ENCODE measurements at regions not wholly inside any gene's neighbourhood (a gene's known extent, or its start where the extent isn't known, plus 50 kb on each side); places are given as distances from the start of the nearest gene placed in this dataset.

DNA sequence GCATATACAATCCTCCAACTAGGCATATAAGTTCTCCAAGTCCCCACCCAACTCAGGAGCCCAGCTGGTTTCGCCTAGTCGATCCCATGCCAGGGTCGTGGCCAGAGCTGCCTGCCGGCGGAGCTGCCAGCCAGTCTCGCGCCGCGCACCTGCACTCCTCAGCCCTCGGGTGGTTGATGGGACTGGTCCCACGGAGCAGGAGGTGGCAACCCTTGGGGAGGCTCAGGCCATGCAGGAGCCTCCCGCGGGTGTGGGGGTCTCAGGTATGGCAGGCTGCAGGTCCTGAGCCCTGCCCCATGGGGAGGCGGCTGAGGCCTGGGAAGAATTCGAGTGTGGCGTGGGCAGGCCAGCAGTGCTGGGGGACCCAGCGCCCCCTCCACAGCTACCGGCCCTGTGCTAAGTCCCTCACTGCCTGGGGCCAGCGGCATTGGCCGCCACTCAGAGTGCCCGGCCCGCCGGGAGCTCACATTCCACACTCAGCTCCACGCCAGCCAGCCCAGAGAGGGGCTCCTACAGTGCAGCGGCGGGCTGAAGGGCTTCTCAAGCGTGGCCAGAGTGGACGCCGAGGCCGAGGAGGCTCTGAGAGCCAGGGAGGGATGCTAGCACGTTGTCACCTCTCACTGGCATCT is 1086.4 kb upstream of the PCDH10 start:
- H3K27ac ChIP-seq: no peak overlapping the region
- DNase-seq (ENCODE audit: low spot score): no peak
- TF ChIP-seq, protein P1, sequence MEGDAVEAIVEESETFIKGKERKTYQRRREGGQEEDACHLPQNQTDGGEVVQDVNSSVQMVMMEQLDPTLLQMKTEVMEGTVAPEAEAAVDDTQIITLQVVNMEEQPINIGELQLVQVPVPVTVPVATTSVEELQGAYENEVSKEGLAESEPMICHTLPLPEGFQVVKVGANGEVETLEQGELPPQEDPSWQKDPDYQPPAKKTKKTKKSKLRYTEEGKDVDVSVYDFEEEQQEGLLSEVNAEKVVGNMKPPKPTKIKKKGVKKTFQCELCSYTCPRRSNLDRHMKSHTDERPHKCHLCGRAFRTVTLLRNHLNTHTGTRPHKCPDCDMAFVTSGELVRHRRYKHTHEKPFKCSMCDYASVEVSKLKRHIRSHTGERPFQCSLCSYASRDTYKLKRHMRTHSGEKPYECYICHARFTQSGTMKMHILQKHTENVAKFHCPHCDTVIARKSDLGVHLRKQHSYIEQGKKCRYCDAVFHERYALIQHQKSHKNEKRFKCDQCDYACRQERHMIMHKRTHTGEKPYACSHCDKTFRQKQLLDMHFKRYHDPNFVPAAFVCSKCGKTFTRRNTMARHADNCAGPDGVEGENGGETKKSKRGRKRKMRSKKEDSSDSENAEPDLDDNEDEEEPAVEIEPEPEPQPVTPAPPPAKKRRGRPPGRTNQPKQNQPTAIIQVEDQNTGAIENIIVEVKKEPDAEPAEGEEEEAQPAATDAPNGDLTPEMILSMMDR (IDR thresholded peaks at IDR 0.05): no peak
- no peak overlapping the region for H3K4me3 ChIP-seq

DNA sequence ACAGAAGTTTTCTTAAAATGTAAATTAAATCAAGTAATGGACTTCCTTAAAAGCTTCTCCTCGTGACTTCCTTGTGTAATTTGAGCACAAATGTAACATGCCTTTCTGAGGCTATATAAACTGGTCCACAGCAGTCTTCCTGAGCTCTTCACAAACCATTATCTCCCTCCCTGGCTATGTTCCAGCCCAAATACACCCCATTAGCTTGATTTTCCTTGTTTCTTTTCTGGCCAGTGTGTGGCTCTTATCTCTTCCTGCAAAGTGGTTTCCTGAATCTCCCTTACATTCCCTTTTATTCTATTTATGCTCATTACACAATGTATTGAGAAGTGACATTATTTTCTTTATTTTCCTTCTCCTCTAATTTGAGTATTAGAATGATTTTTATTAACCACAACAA is 1085.3 kb upstream of the PCDH10 start:
- H3K27ac ChIP-seq: no peak overlapping the region
- TF ChIP-seq, protein P1 (IDR thresholded peaks at IDR 0.05): no peak
- no peak for DNase-seq (ENCODE audit: low spot score)
- no peak overlapping the region for H3K4me3 ChIP-seq

DNA sequence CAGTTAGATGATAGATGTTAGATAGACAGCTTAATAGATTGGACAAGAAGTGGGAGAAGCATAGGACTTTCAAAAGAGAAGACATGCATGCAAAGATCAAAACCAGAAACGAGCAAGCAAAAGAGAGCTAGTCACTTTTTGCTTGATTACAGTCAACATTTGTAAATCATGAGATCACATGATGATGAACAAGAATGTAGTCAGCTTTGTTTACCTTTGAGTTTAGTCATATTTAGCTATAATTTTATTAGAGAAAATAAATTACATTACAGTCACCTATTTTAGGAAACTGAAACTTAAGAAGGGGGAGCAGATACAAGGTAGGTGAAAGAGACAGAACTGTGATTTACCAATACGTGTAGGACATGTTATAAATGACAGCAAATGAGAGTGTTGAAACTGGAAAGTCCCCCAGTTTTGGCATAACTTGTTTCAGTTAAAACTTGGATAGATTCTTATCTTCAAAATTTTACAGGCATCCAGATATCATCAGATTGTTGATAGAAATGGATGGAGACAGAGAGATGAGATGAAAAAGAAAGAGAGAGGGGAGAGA is 1083.1 kb upstream of the PCDH10 start:
- no peak for DNase-seq (ENCODE audit: low spot score)
- H3K4me3 ChIP-seq: no peak overlapping the region
- no peak overlapping the region for H3K27ac ChIP-seq
- TF ChIP-seq, protein P1 (IDR thresholded peaks at IDR 0.05): no peak

DNA sequence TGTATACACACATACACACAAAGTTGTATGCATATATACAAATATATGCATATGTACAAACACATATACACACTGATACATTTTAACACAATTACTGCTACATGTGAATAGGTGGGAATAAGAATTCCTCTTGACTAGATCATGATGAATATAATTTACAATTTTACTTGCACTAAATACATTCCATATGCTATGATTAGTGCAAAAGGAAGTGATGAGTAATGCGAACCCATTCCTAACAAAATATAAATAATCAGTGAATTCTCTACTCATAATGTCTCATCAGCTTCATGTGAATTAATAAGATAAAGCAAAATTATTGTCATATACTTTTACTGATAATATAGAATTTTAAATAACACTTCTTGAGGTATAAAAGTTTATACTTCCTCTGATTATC is 1077.3 kb upstream of the PCDH10 start:
- Histone ChIP-seq H3K27ac (no peak overlapping the region), H3K4me3 (no peak overlapping the region)
- no peak for DNase-seq (ENCODE audit: low spot score)
- TF ChIP-seq, protein P1 (IDR thresholded peaks at IDR 0.05): no peak

DNA sequence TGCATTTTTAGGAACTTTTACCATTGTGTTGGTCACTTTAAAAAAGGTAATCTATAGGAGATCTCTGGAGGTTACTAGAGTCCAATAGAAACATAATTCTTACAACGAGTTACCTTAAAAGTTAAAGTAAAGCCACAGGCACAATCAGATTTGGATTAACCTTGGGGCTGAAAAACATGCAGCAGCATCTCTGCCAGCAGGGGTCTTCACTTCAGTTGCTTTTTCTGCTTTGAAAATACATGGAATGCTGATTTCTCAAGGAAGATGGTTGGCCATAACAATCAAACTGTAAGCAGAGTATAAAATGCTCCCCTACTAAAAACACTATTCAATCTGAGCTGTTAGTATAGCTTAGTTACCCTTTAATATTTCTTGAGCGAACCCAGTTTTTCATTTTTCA is 1072.3 kb upstream of the PCDH10 start:
- TF ChIP-seq, protein P1 (IDR thresholded peaks at IDR 0.05): no peak

DNA sequence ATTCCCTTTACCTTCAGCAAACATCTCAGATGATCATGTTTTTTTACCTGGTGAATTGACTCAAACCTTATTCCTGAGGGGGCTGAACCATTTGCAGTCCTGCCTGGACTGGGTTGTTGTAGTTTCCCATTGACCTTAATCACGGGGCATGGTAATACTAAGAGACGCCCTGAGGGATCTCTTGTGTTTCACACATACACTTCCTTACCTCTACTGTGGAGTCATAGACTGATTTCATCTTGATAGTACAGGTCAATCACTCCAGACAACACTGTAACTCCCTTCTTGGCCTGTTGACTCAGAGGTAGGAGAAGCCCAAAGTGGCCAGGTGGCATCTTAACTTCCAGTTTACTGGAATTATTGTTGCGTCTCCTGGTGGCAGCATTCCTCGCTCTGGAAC is 1064.0 kb upstream of the PCDH10 start:
- TF ChIP-seq, protein P1 (IDR thresholded peaks at IDR 0.05): no peak
- no peak for DNase-seq (ENCODE audit: low spot score)
- H3K4me3 ChIP-seq: no peak overlapping the region
- no peak overlapping the region for H3K27ac ChIP-seq

More for the DNA sequence above, 1072.3 kb upstream of the PCDH10 start:
- DNase-seq (ENCODE audit: low spot score): no peak
- Histone ChIP-seq H3K4me3 (no peak overlapping the region), H3K27ac (no peak overlapping the region)

DNA sequence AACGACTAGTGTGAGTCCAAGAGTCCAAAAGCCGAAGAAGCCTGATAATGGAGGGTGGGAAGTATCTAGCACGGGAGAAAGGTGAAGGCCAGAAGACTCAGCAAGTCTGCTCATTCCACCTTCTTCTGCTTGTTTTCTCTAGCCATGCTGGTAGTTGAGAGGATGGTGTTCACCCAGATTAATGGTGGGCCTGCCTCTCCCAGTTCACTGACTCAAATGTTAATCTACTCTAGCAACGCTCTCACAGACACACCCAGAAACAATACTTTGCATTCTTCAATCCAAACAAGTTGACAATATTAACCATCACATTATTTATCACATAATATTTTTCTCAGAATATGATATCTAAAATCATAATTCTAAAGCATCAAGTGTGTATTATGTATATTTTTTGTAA is 1055.1 kb upstream of the PCDH10 start:
- DNase-seq (ENCODE audit: low spot score): no peak
- H3K27ac ChIP-seq: no peak overlapping the region
- no peak overlapping the region for H3K4me3 ChIP-seq
- TF ChIP-seq, protein P1 (IDR thresholded peaks at IDR 0.05): no peak

Measured in coronary artery (tissue), 2 donors.